IMR-90 (cell line): ENCODE measurements at regions not wholly inside any gene's neighbourhood (a gene's known extent, or its start where the extent isn't known, plus 50 kb on each side); places are given as distances from the start of the nearest gene placed in this dataset.

ENCODE experiments used
- ATAC-seq: fragments of 200-7000 bp; cut with Tn5 transposase; 2 replicates; pipeline ENCODE4 v1.9.1; 2020; ENCODE audit warnings: low read depth, mild to moderate bottlenecking, moderate library complexity
- BruUV-seq: library from RNA; stranded (reverse); fragments of 400-500 nt; replicated peaks from 2 replicates; lab custom pipeline; 2021; lab: Mats Ljungman, UMichigan
- CTCF ChIA-PET: fragments of 300-600 bp; formaldehyde crosslinking; extraction: SDS; loops from one replicate; lab custom pipeline; 2021; ENCODE audit warnings: antibody characterized with exemption; lab: Yijun Ruan, JAX
- POLR2A ChIA-PET: fragments of 300-600 bp; sonication (Branson Sonifier 250); formaldehyde crosslinking; loops from one replicate; lab custom pipeline; 2022; ENCODE audit warnings: antibody characterized with exemption; ENCODE audit not compliant: unreplicated experiment; lab: Charles Lee
- DNase-seq: peaks from one replicate; pipeline ENCODE4 v3.0.0; 2013
- H2AFZ ChIP-seq: replicated peaks from 2 replicates; pipeline ENCODE3; 2013; ENCODE audit warnings: low read length, mild to moderate bottlenecking; ENCODE audit not compliant: poor library complexity
- H2AK5ac ChIP-seq: 2 replicates; pipeline ENCODE4 v1.6.1; 2013; ENCODE audit warnings: low read depth, low read length, inconsistent platforms
- H2AK9ac ChIP-seq: replicated peaks from 2 replicates; pipeline ENCODE3; 2013; ENCODE audit warnings: mild to moderate bottlenecking, low read depth, low read length, moderate library complexity; ENCODE audit not compliant: poor library complexity
- H2BK120ac ChIP-seq: 2 replicates; pipeline ENCODE4 v1.6.1; 2013; ENCODE audit warnings: low read depth, low read length, inconsistent platforms
- H2BK15ac ChIP-seq: 3 replicates; pipeline ENCODE4 v1.6.1; 2013; ENCODE audit warnings: low read depth, low read length, inconsistent platforms
- H2BK20ac ChIP-seq: 2 replicates; pipeline ENCODE4 v1.6.1; 2013; ENCODE audit warnings: low read depth, mild to moderate bottlenecking, inconsistent platforms, low read length, moderate library complexity
- H2BK5ac ChIP-seq: 2 replicates; pipeline ENCODE4 v1.6.1; 2013; ENCODE audit warnings: mild to moderate bottlenecking, low read depth, low read length, inconsistent platforms; ENCODE audit not compliant: poor library complexity, severe bottlenecking
- H3K14ac ChIP-seq: replicated peaks from 2 replicates; pipeline ENCODE4 v1.6.1; 2013; ENCODE audit warnings: low read depth, low read length, inconsistent platforms
- H3K18ac ChIP-seq: 2 replicates; pipeline ENCODE4 v1.6.1; 2013; ENCODE audit warnings: low read depth, low read length, control low read depth
- H3K23ac ChIP-seq: 2 replicates; pipeline ENCODE4 v1.6.1; 2013; ENCODE audit warnings: low read depth, low read length, inconsistent platforms
- H3K27ac ChIP-seq: 2 replicates; pipeline ENCODE4 v1.5.1; 2013; ENCODE audit warnings: mild to moderate bottlenecking, control low read depth, low read length; ENCODE audit not compliant: insufficient read depth
- H3K27me3 ChIP-seq: 2 replicates; pipeline ENCODE4 v1.6.1; 2013; ENCODE audit warnings: low read length; ENCODE audit not compliant: control insufficient read depth, insufficient read depth
- H3K36me3 ChIP-seq: 2 replicates; pipeline ENCODE4 v1.6.1; 2013; ENCODE audit warnings: low read length, mixed read lengths; ENCODE audit not compliant: control insufficient read depth, insufficient read depth
- H3K4ac ChIP-seq: 2 replicates; pipeline ENCODE4 v1.6.1; 2013; ENCODE audit warnings: low read depth, low read length, inconsistent platforms
- H3K4me1 ChIP-seq: 2 replicates; pipeline ENCODE4 v1.6.1; 2013; ENCODE audit warnings: low read length, mixed read lengths; ENCODE audit not compliant: control insufficient read depth, insufficient read depth
- H3K4me2 ChIP-seq: 2 replicates; pipeline ENCODE4 v1.6.1; 2013; ENCODE audit warnings: low read depth, mild to moderate bottlenecking, control low read depth, low read length, moderate library complexity
- H3K4me3 ChIP-seq: 2 replicates; pipeline ENCODE4 v1.5.1; 2013; ENCODE audit warnings: low read depth, mild to moderate bottlenecking, control low read depth, low read length, moderate library complexity; ENCODE audit not compliant: insufficient read depth
- H3K56ac ChIP-seq: 2 replicates; pipeline ENCODE4 v1.6.1; 2013; ENCODE audit warnings: low read length, inconsistent platforms; ENCODE audit not compliant: insufficient read depth; ENCODE audit errors: extremely low read depth
- H3K79me1 ChIP-seq, 2 experiments: 2 replicates each; pipeline ENCODE4 v1.6.1; 2013; ENCODE audit warnings: low read length in 2 of 2, inconsistent platforms in 1 of 2, low read depth in 1 of 2
- H3K9ac ChIP-seq: 2 replicates; pipeline ENCODE4 v1.6.1; 2013; ENCODE audit warnings: low read depth, low read length, control low read depth
- H3K9me1 ChIP-seq: 2 replicates; pipeline ENCODE4 v1.6.1; 2013; ENCODE audit warnings: low read length, inconsistent platforms; ENCODE audit not compliant: insufficient read depth
- H3K9me3 ChIP-seq: 2 replicates; pipeline ENCODE4 v1.6.1; 2013; ENCODE audit warnings: low read length; ENCODE audit not compliant: control insufficient read depth, insufficient read depth
- H4K20me1 ChIP-seq: 2 replicates; pipeline ENCODE4 v1.6.1; 2013; ENCODE audit warnings: low read length, inconsistent platforms; ENCODE audit not compliant: insufficient read depth
- H4K5ac ChIP-seq: 2 replicates; pipeline ENCODE4 v1.6.1; 2013; ENCODE audit warnings: mild to moderate bottlenecking, low read depth, low read length, control low read depth
- H4K8ac ChIP-seq, 2 experiments: 2 replicates each; pipeline ENCODE4 v1.6.1; 2013; ENCODE audit warnings: low read depth in 2 of 2, low read length in 2 of 2, control low read depth in 1 of 2, inconsistent platforms in 1 of 2
- H4K91ac ChIP-seq: 2 replicates; pipeline ENCODE4 v1.6.1; 2013; ENCODE audit warnings: low read depth, low read length, inconsistent platforms; ENCODE audit not compliant: insufficient read depth
- BHLHE40 ChIP-seq: fragments of 150-350 bp; IDR thresholded peaks from 2 replicates; pipeline ENCODE4 v1.6.1; 2016; ENCODE audit warnings: mild to moderate bottlenecking, low read depth, low read length
- FOS ChIP-seq: fragments of 150-350 bp; IDR thresholded peaks from 2 replicates; pipeline ENCODE4 v1.6.1; 2016; ENCODE audit warnings: low read depth, low read length
- SMC3 ChIP-seq: fragments of 150-350 bp; IDR thresholded peaks from 2 replicates; pipeline ENCODE4 v1.6.1; 2016; ENCODE audit warnings: low read depth, mild to moderate bottlenecking, antibody characterized with exemption, low read length, moderate library complexity
- WGBS, 2 experiments: methylation state at CpG; one replicate each; pipeline versions ENCODE4 v1.1.5 to v1.1.7; 2013; ENCODE audit warnings: missing lambda C conversion rate in 2 of 2; ENCODE audit not compliant: insufficient read length in 1 of 2; ENCODE audit errors: extremely low coverage in 2 of 2; 5-methylcytosine and 5-hydroxymethylcytosine counted together
- dilution Hi-C: fragments of 300-500 bp; cut with HindIII; formaldehyde crosslinking; loops from one replicate; pipeline ENCODE4 v1.14.3; 2018; ENCODE audit warnings: low sequenced_read_pairs; ENCODE audit not compliant: unreplicated experiment
- in situ Hi-C: fragments of 300-500 bp; cut with MboI; formaldehyde crosslinking; loops from 3 replicates; pipeline ENCODE4 v1.14.3; 2019; ENCODE audit warnings: low sequenced_read_pairs, inconsistent platforms, mixed read lengths
- intact Hi-C: fragments of 100-400 bp; cut with micrococcal nuclease; formaldehyde crosslinking; loops from 2 replicates; pipeline ENCODE4 v1.10.0; 2022
- TF ChIP-seq, protein P1 (sequence below): fragments of 150-350 bp; IDR thresholded peaks from 2 replicates; pipeline ENCODE4 v1.6.1; 2017; ENCODE audit warnings: mild to moderate bottlenecking, antibody characterized with exemption, low read length, low read depth

DNA sequence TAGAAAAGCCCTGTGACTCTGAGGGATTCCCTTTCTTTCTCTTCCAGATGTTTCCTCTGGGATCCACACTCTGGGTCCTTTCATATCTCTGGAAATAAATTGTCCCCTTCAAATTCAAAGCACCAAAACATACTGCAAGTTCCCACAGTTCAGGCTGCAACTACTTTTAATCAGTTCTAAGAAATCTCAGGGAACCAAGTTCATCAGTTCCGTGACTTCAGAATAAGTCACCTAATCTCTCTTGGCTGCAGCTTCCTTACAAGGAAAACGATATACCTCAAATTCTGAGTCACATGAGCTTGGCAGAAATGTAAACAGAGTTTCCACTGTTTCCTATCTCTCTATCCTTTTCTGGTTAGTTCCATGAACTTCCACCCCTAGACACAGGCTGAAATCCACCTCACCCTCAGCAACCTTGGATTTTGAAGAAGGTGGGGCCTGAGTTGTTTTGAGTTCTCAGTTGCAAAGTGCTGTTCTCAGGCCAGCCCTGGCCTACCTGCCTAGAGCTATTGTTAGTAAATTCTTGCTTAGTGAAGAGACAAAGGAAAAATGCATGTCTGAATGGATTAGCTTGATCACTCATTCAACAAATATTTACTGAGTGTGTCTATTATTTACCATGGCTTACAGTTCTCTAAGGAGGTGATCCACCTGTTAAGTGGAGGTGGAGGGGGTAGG lies 59.3 kb upstream of the IL6 start:
- H3K4me3 ChIP-seq = no peak overlapping the region
- peak overlapping the region; percentile 97 for H3K18ac ChIP-seq
- no CpG with 5 or more reads among the region's 2 CpGs for WGBS, 2 experiments
- CTCF ChIA-PET = interaction anchor here (0.8 kb wide), 1 partner anchor 12 kb away, joined by 4 read pairs; no protein-coding TSS in a partner anchor
- peaks cover 3% of the 10 kb centered on the region; the same call in 1 of the 2 replicates for H4K20me1 ChIP-seq
- H3K9me1 ChIP-seq = peaks cover 21% of the 10 kb centered on the region
- H3K36me3 ChIP-seq = no peaks in the 10 kb centered on the region
- H3K9ac ChIP-seq = peak overlapping the region; percentile 22; the same call in 1 of the 2 replicates
- H3K4me2 ChIP-seq = peak overlapping the region; percentile 67; the same call in 1 of the 2 replicates
- DNase-seq (peak; percentile 95), ATAC-seq (peak; percentile 60)
- peak overlapping the region; percentile 66 for H2AK9ac ChIP-seq
- H2BK120ac ChIP-seq = peak overlapping the region; percentile 94
- dilution Hi-C loops = no loop called here
- no peaks in the 10 kb centered on the region for H3K27me3 ChIP-seq
- no TSS peak for BruUV-seq
- H2BK5ac ChIP-seq = peak overlapping the region; percentile 92
- H2AK5ac ChIP-seq = peak overlapping the region; percentile 94
- no peaks in the 10 kb centered on the region for H3K9me3 ChIP-seq
- intact Hi-C loops = no loop called here
- POLR2A ChIA-PET = no interaction called here
- H2BK20ac ChIP-seq = peak overlapping the region; percentile 98
- peak overlapping the region; percentile 86 for H3K4ac ChIP-seq
- no peak overlapping the region for H2AFZ ChIP-seq
- peak overlapping the region; percentile 91 for H3K14ac ChIP-seq
- peak overlapping the region; percentile 89 for H4K5ac ChIP-seq
- peaks cover 28% of the 10 kb centered on the region for H3K4me1 ChIP-seq
- H3K56ac ChIP-seq = peak overlapping the region; percentile 90
- in situ Hi-C loops = no loop called here
- peak overlapping the region; percentile 57 to 90 for H4K8ac ChIP-seq
- H3K27ac ChIP-seq = peak overlapping the region; percentile 96
- H3K79me1 ChIP-seq = peaks cover 0 to 3% of the 10 kb centered on the region in 2 experiments; a peak in 1 of 4 replicates
- peak overlapping the region; percentile 88 for H4K91ac ChIP-seq
- peak overlapping the region; percentile 83 for H2BK15ac ChIP-seq
- TF ChIP-seq FOS = peak; percentile 56
- peak; percentile 88 for TF ChIP-seq BHLHE40
- TF ChIP-seq, protein P1, sequence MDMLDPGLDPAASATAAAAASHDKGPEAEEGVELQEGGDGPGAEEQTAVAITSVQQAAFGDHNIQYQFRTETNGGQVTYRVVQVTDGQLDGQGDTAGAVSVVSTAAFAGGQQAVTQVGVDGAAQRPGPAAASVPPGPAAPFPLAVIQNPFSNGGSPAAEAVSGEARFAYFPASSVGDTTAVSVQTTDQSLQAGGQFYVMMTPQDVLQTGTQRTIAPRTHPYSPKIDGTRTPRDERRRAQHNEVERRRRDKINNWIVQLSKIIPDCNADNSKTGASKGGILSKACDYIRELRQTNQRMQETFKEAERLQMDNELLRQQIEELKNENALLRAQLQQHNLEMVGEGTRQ = peak; percentile 84
- TF ChIP-seq SMC3 = no peak
- H3K23ac ChIP-seq = peak overlapping the region; percentile 89
